Body of pancreas (tissue), 4 donors: ENCODE measurements at regions not wholly inside any gene's neighbourhood (a gene's known extent, or its start where the extent isn't known, plus 50 kb on each side); places are given as distances from the start of the nearest gene placed in this dataset.
"Not testable (repeated sequence)": the region's sequence is repeated elsewhere in the genome, so short reads cannot be mapped to it uniquely, and the experiment has no call there.

Experiments used
- ATAC-seq: fragments of 150-250 bp; one replicate; pipeline ENCODE4 v1.9.1; 2016
- DNase-seq, 4 donors: peaks; one replicate each; pipeline ENCODE4 v3.0.0-alpha.2; 2019
- H3K27ac ChIP-seq, 4 donors: fragments of 200-600 bp; sonication (generic); 1 replicate in 3 of 4; 2 replicates in 1 of 4; pipeline versions ENCODE4 v1.5.1 to v1.6.1; 2016 to 2019; ENCODE audit warnings: mild to moderate bottlenecking in 1 of 4, mixed read lengths in 1 of 4, moderate library complexity in 1 of 4
- H3K27me3 ChIP-seq, 2 donors: fragments of 200-600 bp; sonication (generic); one replicate each; pipeline ENCODE4 v1.6.0; 2016; ENCODE audit warnings: mild to moderate bottlenecking in 1 of 2
- H3K36me3 ChIP-seq, 2 donors: fragments of 200-600 bp; sonication (generic); replicated peaks in 1 of 2; 2 replicates each; pipeline ENCODE4 v1.5.1; 2016; ENCODE audit warnings: low read depth in 2 of 2; ENCODE audit not compliant: insufficient read depth in 1 of 2
- H3K4me1 ChIP-seq: fragments of 200-600 bp; sonication (generic); one replicate; pipeline ENCODE4 v1.6.0; 2016
- H3K4me3 ChIP-seq, 2 donors: fragments of 200-600 bp; sonication (generic); 1 replicate in 1 of 2; 2 replicates in 1 of 2; pipeline ENCODE4 v1.5.1; 2016 to 2019
- H3K9me3 ChIP-seq, 3 donors: fragments of 200-600 bp; sonication (generic); 1 replicate in 2 of 3; 2 replicates in 1 of 3; pipeline ENCODE4 v1.5.1; 2016
- CTCF ChIP-seq, 7 experiments: fragments of 450-650 bp in 4 of 7; fragments of 200-600 bp in 3 of 7; sonication (generic) in 3 of 7; IDR thresholded peaks; one replicate each; pipeline ENCODE4 v1.5.1; 2016 to 2019; ENCODE audit warnings: antibody characterized with exemption in 7 of 7
- POLR2A ChIP-seq, 3 donors: fragments of 450-650 bp; IDR thresholded peaks; one replicate each; pipeline ENCODE4 v1.6.1; 2016; ENCODE audit warnings: antibody characterized with exemption in 3 of 3, mild to moderate bottlenecking in 2 of 3
- WGBS, 2 donors: methylation state at CpG; one replicate each; pipeline ENCODE4 v1.1.5; 2017; 5-methylcytosine and 5-hydroxymethylcytosine counted together
- intact Hi-C: fragments of 100-400 bp; cut with DNase I; formaldehyde crosslinking; loops from one replicate; pipeline ENCODE4 v1.15.1; 2023

GRCh38 chr2:47964277-47964676, 58.0 kb upstream of the FBXO11 start:
- no peak overlapping the region for H3K27ac ChIP-seq
- no peaks in the 10 kb centered on the region for H3K27me3 ChIP-seq
- H3K36me3 ChIP-seq = no peaks in the 10 kb centered on the region
- intact Hi-C loops = no loop called here
- DNase-seq (no peak), ATAC-seq (no peak)
- H3K9me3 ChIP-seq = no peaks in the 10 kb centered on the region
- H3K4me1 ChIP-seq = no peaks in the 10 kb centered on the region
- TF ChIP-seq CTCF (IDR thresholded peaks at IDR 0.05) (no peak), POLR2A (IDR thresholded peaks at IDR 0.05) (no peak)
- H3K4me3 ChIP-seq = no peak overlapping the region

GRCh38 chr2:47964722-47965434, 58.6 kb upstream of the FBXO11 start:
- TF ChIP-seq POLR2A (IDR thresholded peaks at IDR 0.05) = no peak
- no peak for TF ChIP-seq CTCF (IDR thresholded peaks at IDR 0.05)
- Histone ChIP-seq H3K36me3 (no peaks in the 10 kb centered on the region), H3K4me3 (no peak overlapping the region), H3K9me3 (no peaks in the 10 kb centered on the region), H3K4me1 (no peaks in the 10 kb centered on the region), H3K27ac (no peak overlapping the region), H3K27me3 (no peaks in the 10 kb centered on the region)
- intact Hi-C loops = no loop called here
- no peak for ATAC-seq
- DNase-seq = peak in 1 of 4 donors; percentile 28
- 45 to 50% methylated on average over 8 of the region's 8 CpGs for WGBS, 2 donors

- H3K36me3 ChIP-seq, DNase-seq, H3K27me3 ChIP-seq, H3K27ac ChIP-seq, H3K4me3 ChIP-seq, H3K9me3 ChIP-seq, ATAC-seq, H3K4me1 ChIP-seq, intact Hi-C loops: not testable (repeated sequence)
Observed at GRCh38 chr2:47976728-47977127, 70.4 kb upstream of the FBXO11 start.

GRCh38 chr2:47984041-47984440, 77.7 kb upstream of the FBXO11 start:
- Histone ChIP-seq H3K27ac (no peak overlapping the region), H3K4me3 (no peak overlapping the region), H3K27me3 (no peaks in the 10 kb centered on the region), H3K36me3 (no peaks in the 10 kb centered on the region), H3K9me3 (no peaks in the 10 kb centered on the region), H3K4me1 (no peaks in the 10 kb centered on the region)
- ATAC-seq (no peak), DNase-seq (peak in 1 of 4 donors; percentile 6)
- intact Hi-C loops = no loop called here
- no peak for TF ChIP-seq POLR2A (IDR thresholded peaks at IDR 0.05)
- no peak for TF ChIP-seq CTCF (IDR thresholded peaks at IDR 0.05)

GRCh38 chr2:47990503-47990902, 84.2 kb upstream of the FBXO11 start:
- TF ChIP-seq CTCF (IDR thresholded peaks at IDR 0.05) (no peak), POLR2A (IDR thresholded peaks at IDR 0.05) (no peak)
- ATAC-seq (no peak), DNase-seq (no peak)
- Histone ChIP-seq H3K27ac (no peak overlapping the region), H3K4me1 (no peaks in the 10 kb centered on the region), H3K4me3 (no peak overlapping the region), H3K36me3 (no peaks in the 10 kb centered on the region), H3K9me3 (no peaks in the 10 kb centered on the region), H3K27me3 (no peaks in the 10 kb centered on the region)
- WGBS, 2 donors = 88 to 89% methylated on average over 2 of the region's 2 CpGs
- intact Hi-C loops = no loop called here
